ENCODE measurements at regions not wholly inside any gene's neighbourhood (a gene's known extent, or its start where the extent isn't known, plus 50 kb on each side); places are given as distances from the start of the nearest gene placed in this dataset.

DNA sequence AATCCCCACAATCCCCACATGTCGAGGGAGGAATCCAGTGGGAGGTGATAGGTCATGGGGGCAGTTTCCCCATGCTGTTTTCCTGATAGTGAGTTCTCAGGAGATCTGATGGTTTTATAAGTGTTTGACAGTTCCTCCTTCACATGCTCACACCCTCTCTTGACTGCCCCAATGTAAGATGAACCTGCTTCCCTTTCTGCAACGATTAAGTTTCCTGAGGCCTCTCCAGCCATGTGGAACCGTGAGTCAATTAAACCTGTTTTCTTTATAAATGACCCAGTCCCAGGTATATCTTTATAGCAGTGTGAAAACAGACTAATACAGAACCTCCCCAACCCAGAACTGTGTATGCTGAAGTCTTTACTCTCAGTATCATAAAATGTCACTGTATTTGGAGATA is 289.5 kb upstream of the MMADHC start:
- Histone ChIP-seq H3K27me3 (ENCODE audit: insufficient read depth, low read length) (no peaks in the 10 kb centered on the region), H3K4me3 (replicated peaks in 1 of 2; ENCODE audit: low read depth in 1 of 2, low read length in 2 of 2) (no peak overlapping the region), H3K27ac (ENCODE audit: low read depth, low read length) (no peak overlapping the region), H3K9ac (ENCODE audit: low read length) (no peak overlapping the region), H3K9me3 (ENCODE audit: control insufficient read depth in 1 of 2, insufficient read depth in 1 of 2, low read depth in 1 of 2, low read length in 2 of 2) (no peaks in the 10 kb centered on the region), H4K20me1 (ENCODE audit: insufficient read depth) (no peaks in the 10 kb centered on the region), H3K79me2 (ENCODE audit: insufficient read depth, low read length) (no peaks in the 10 kb centered on the region), H3K4me2 (ENCODE audit: low read length) (no peak overlapping the region), H3K4me1 (ENCODE audit: control insufficient read depth in 1 of 2, insufficient read depth in 2 of 2, low read length in 2 of 2) (no peaks in the 10 kb centered on the region), H2AFZ (ENCODE audit: low read depth, low read length, poor library complexity, severe bottlenecking) (no peak overlapping the region), H3K9me2 (ENCODE audit: insufficient read depth) (no peaks in the 10 kb centered on the region), H3K36me3 (ENCODE audit: control insufficient read depth in 1 of 2, insufficient read depth in 2 of 2, low read length in 2 of 2) (no peaks in the 10 kb centered on the region)
- DNase-seq (ENCODE audit: low read depth, low spot score): no peak
- TF ChIP-seq JUND (IDR thresholded peaks at IDR 0.05) (no peak), EZH2phosphoT487 (IDR thresholded peaks at IDR 0.05; ENCODE audit: borderline replicate concordance) (no peak), FOSL1 (IDR thresholded peaks at IDR 0.05; ENCODE audit: low read depth) (no peak), CBX3 (IDR thresholded peaks at IDR 0.05; ENCODE audit: low read depth) (no peak), SRF (IDR thresholded peaks at IDR 0.05; ENCODE audit: low read depth) (no peak)
- RAD21 ChIA-PET (ENCODE audit: low non-redundant PET in 1 of 2, low total read pairs in 2 of 2, uncharacterized antibody in 2 of 2, unreplicated experiment in 2 of 2): no interaction called here
- intact Hi-C loops (cut with micrococcal nuclease): no loop called here
- no TSS peak for BruUV-seq (replicated peaks)
- POLR2A ChIA-PET: no interaction called here
- CTCF ChIA-PET: no interaction called here
- no peak for ATAC-seq

DNA sequence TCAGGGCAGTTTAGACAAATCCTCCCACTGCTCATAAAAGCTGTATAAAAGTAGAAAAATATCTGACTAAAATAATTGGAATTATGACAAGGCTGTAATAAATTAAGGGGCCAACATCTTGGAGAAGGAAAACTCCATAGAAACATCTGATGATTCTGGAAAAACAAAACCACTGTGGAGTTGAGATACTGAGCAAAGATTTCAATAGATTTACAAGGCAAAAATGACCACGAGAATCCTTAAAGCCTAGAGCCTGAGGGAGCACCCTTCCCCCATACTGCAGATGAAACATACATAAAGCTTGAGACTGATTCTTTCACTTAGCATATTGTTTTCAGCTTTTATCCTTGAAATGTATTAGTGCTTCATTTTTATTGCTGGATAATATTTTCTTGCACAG is 286.4 kb upstream of the MMADHC start:
- Histone ChIP-seq H3K9me2 (ENCODE audit: insufficient read depth) (no peaks in the 10 kb centered on the region), H3K9ac (ENCODE audit: low read length) (no peak overlapping the region), H3K4me3 (replicated peaks in 1 of 2; ENCODE audit: low read depth in 1 of 2, low read length in 2 of 2) (no peak overlapping the region), H3K4me1 (ENCODE audit: control insufficient read depth in 1 of 2, insufficient read depth in 2 of 2, low read length in 2 of 2) (no peaks in the 10 kb centered on the region), H3K27ac (ENCODE audit: low read depth, low read length) (no peak overlapping the region), H3K36me3 (ENCODE audit: control insufficient read depth in 1 of 2, insufficient read depth in 2 of 2, low read length in 2 of 2) (no peaks in the 10 kb centered on the region), H3K27me3 (ENCODE audit: insufficient read depth, low read length) (no peaks in the 10 kb centered on the region), H3K79me2 (ENCODE audit: insufficient read depth, low read length) (no peaks in the 10 kb centered on the region), H3K9me3 (ENCODE audit: control insufficient read depth in 1 of 2, insufficient read depth in 1 of 2, low read depth in 1 of 2, low read length in 2 of 2) (no peaks in the 10 kb centered on the region), H4K20me1 (ENCODE audit: insufficient read depth) (no peaks in the 10 kb centered on the region), H3K4me2 (ENCODE audit: low read length) (no peak overlapping the region), H2AFZ (ENCODE audit: low read depth, low read length, poor library complexity, severe bottlenecking) (no peak overlapping the region)
- ChIA-PET CTCF (no interaction called here), RAD21 (ENCODE audit: low non-redundant PET in 1 of 2, low total read pairs in 2 of 2, uncharacterized antibody in 2 of 2, unreplicated experiment in 2 of 2) (no interaction called here), POLR2A (no interaction called here)
- intact Hi-C loops (cut with micrococcal nuclease): no loop called here
- DNase-seq (ENCODE audit: low read depth, low spot score): no peak
- BruUV-seq (replicated peaks): no TSS peak
- no peak for ATAC-seq
- TF ChIP-seq EZH2phosphoT487 (IDR thresholded peaks at IDR 0.05; ENCODE audit: borderline replicate concordance): no peak
- no peak for TF ChIP-seq SIN3A (IDR thresholded peaks at IDR 0.05; ENCODE audit: low read depth)
- TF ChIP-seq, protein P1, sequence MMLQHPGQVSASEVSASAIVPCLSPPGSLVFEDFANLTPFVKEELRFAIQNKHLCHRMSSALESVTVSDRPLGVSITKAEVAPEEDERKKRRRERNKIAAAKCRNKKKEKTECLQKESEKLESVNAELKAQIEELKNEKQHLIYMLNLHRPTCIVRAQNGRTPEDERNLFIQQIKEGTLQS (IDR thresholded peaks at IDR 0.05): no peak
- TF ChIP-seq, protein P2, sequence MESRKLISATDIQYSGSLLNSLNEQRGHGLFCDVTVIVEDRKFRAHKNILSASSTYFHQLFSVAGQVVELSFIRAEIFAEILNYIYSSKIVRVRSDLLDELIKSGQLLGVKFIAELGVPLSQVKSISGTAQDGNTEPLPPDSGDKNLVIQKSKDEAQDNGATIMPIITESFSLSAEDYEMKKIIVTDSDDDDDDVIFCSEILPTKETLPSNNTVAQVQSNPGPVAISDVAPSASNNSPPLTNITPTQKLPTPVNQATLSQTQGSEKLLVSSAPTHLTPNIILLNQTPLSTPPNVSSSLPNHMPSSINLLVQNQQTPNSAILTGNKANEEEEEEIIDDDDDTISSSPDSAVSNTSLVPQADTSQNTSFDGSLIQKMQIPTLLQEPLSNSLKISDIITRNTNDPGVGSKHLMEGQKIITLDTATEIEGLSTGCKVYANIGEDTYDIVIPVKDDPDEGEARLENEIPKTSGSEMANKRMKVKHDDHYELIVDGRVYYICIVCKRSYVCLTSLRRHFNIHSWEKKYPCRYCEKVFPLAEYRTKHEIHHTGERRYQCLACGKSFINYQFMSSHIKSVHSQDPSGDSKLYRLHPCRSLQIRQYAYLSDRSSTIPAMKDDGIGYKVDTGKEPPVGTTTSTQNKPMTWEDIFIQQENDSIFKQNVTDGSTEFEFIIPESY (IDR thresholded peaks at IDR 0.05; ENCODE audit: extremely low read depth, insufficient replicate concordance, low read length): no peak
- no peak for TF ChIP-seq RAD21 (IDR thresholded peaks at IDR 0.05; ENCODE audit: low read depth)
- TF ChIP-seq REST (IDR thresholded peaks at IDR 0.05; ENCODE audit: low read depth): no peak
- TF ChIP-seq POLR2AphosphoS5 (IDR thresholded peaks at IDR 0.05; ENCODE audit: low read depth, low read length): no peak
- TF ChIP-seq CEBPB (IDR thresholded peaks at IDR 0.05; ENCODE audit: low read depth): no peak
- no peak for TF ChIP-seq EZH2 (IDR thresholded peaks at IDR 0.05)
- no peak for TF ChIP-seq ZFX (IDR thresholded peaks at IDR 0.05)
- no peak for TF ChIP-seq JUND (IDR thresholded peaks at IDR 0.05)
- TF ChIP-seq CBX3 (IDR thresholded peaks at IDR 0.05; ENCODE audit: low read depth): no peak
- no peak for TF ChIP-seq YY1 (IDR thresholded peaks at IDR 0.05; ENCODE audit: extremely low read depth, insufficient replicate concordance, low read depth, low read length)
- no peak for TF ChIP-seq SRF (IDR thresholded peaks at IDR 0.05; ENCODE audit: low read depth)
- no peak for TF ChIP-seq ELF1 (IDR thresholded peaks at IDR 0.05; ENCODE audit: borderline replicate concordance, low read depth)
- TF ChIP-seq TCF7L2 (IDR thresholded peaks at IDR 0.05; ENCODE audit: borderline replicate concordance, extremely low read depth, insufficient read depth, insufficient read length): no peak
